Limb (tissue), 2 donors: ENCODE measurements at regions not wholly inside any gene's neighbourhood (a gene's known extent, or its start where the extent isn't known, plus 50 kb on each side); places are given as distances from the start of the nearest gene placed in this dataset.

Source experiments
- DNase-seq, 2 donors: peaks; one replicate each; pipeline ENCODE4 v3.0.0-alpha.2; 2016; ENCODE audit errors: extremely low spot score in 2 of 2

GRCh38 chr2:348361-348916 is 60.5 kb upstream of the ALKAL2 start:
- DNase-seq = no peak

GRCh38 chr2:344811-345210 is 56.9 kb upstream of the ALKAL2 start:
- no peak for DNase-seq

- DNase-seq = no peak
These were observed 55.5 kb upstream of the ALKAL2 start for GRCh38 chr2:343355-343754.

- no peak for DNase-seq
These were observed 54.0 kb upstream of the ALKAL2 start for GRCh38 chr2:341912-342311.

GRCh38 chr2:341017-341542 is 53.2 kb upstream of the ALKAL2 start:
- DNase-seq = no peak
